ENCODE measurements at regions not wholly inside any gene's neighbourhood (a gene's known extent, or its start where the extent isn't known, plus 50 kb on each side); places are given as distances from the start of the nearest gene placed in this dataset.

DNA sequence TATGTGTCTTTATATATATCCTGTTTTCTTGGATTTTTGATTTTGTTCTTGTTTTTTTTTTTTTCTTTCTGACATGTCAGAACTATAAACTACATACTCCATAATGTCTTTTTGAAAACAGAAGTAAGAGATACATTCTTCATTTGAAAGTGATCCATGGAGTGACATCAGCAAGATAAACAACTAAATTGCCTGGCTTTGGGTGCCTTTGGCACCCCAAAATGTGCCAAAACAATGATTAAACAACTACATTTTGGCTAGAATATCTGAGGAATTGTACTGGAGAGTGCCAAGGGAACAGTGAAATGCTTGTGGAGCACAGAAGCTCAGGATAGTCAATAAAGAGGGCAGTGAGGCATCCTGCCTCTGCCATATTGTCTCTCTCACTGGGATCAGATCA lies 766.1 kb upstream of the ANO3 start:
- TF ChIP-seq, protein P1, sequence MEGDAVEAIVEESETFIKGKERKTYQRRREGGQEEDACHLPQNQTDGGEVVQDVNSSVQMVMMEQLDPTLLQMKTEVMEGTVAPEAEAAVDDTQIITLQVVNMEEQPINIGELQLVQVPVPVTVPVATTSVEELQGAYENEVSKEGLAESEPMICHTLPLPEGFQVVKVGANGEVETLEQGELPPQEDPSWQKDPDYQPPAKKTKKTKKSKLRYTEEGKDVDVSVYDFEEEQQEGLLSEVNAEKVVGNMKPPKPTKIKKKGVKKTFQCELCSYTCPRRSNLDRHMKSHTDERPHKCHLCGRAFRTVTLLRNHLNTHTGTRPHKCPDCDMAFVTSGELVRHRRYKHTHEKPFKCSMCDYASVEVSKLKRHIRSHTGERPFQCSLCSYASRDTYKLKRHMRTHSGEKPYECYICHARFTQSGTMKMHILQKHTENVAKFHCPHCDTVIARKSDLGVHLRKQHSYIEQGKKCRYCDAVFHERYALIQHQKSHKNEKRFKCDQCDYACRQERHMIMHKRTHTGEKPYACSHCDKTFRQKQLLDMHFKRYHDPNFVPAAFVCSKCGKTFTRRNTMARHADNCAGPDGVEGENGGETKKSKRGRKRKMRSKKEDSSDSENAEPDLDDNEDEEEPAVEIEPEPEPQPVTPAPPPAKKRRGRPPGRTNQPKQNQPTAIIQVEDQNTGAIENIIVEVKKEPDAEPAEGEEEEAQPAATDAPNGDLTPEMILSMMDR (IDR thresholded peaks at IDR 0.05; ENCODE audit: insufficient read depth, low read length): no peak
- TF ChIP-seq REST (IDR thresholded peaks at IDR 0.05; ENCODE audit: insufficient replicate concordance, low read depth): no peak
- no peak for TF ChIP-seq SPI1 (IDR thresholded peaks at IDR 0.05; ENCODE audit: borderline replicate concordance, low read depth)
- no peak for TF ChIP-seq GABPA (IDR thresholded peaks at IDR 0.05; ENCODE audit: low read depth)
